Adrenal gland (tissue), 9 donors: ENCODE measurements at regions not wholly inside any gene's neighbourhood (a gene's known extent, or its start where the extent isn't known, plus 50 kb on each side); places are given as distances from the start of the nearest gene placed in this dataset.

Source experiments
- DNase-seq, 7 donors: peaks; one replicate each; pipeline ENCODE4 v3.0.0-alpha.2; 2019 to 2020
- H3K27ac ChIP-seq, 5 donors: fragments of 200-600 bp; sonication (generic) in 4 of 5; 1 replicate in 3 of 5; 2 replicates in 2 of 5; pipeline versions ENCODE4 v1.5.1 to v1.8.0; 2016 to 2020; ENCODE audit warnings: mild to moderate bottlenecking in 1 of 5
- H3K27me3 ChIP-seq: fragments of 200-600 bp; 2 replicates; pipeline ENCODE4 v1.8.0; 2021
- H3K36me3 ChIP-seq, 2 donors: fragments of 200-600 bp; replicated peaks in 1 of 2; 1 replicate in 1 of 2; 2 replicates in 1 of 2; pipeline versions ENCODE4 v1.5.1 to v1.8.0; 2018 to 2022
- H3K4me1 ChIP-seq, 2 donors: fragments of 200-600 bp; replicated peaks in 1 of 2; 1 replicate in 1 of 2; 2 replicates in 1 of 2; pipeline versions ENCODE4 v1.5.1 to v1.8.0; 2018 to 2021
- H3K4me3 ChIP-seq, 4 donors: fragments of 200-600 bp; sonication (generic) in 3 of 4; one replicate each; pipeline ENCODE4 v1.5.1; 2016 to 2018
- H3K9me3 ChIP-seq, 3 donors: fragments of 200-600 bp; sonication (generic) in 1 of 3; replicated peaks in 1 of 3; 1 replicate in 2 of 3; 2 replicates in 1 of 3; pipeline versions ENCODE4 v1.5.1 to v1.8.0; 2016 to 2021
- CTCF ChIP-seq, 6 experiments: fragments of 450-650 bp in 4 of 6; fragments of 200-600 bp in 2 of 6; sonication (generic) in 1 of 6; IDR thresholded peaks; 1 replicate in 5 of 6; 2 replicates in 1 of 6; pipeline versions ENCODE4 v1.5.1 to v1.8.0; 2016 to 2021; ENCODE audit warnings: antibody characterized with exemption in 6 of 6, mild to moderate bottlenecking in 2 of 6, moderate library complexity in 1 of 6
- POLR2A ChIP-seq, 2 donors: fragments of 450-650 bp; IDR thresholded peaks; one replicate each; pipeline ENCODE4 v1.6.1; 2017; ENCODE audit warnings: antibody characterized with exemption in 2 of 2, mild to moderate bottlenecking in 2 of 2, moderate library complexity in 1 of 2
- WGBS, 4 donors: extraction: QIAGEN DNeasy Blood & Tissue Kit in 2 of 4; methylation state at CpG; one replicate each; pipeline versions ENCODE4 v1.1.5 to v1.1.7; 2013 to 2017; 5-methylcytosine and 5-hydroxymethylcytosine counted together
- intact Hi-C, 2 donors: fragments of 100-400 bp; cut with DNase I; formaldehyde crosslinking; loops; one replicate each; pipeline versions ENCODE4 v1.14.1 to v1.15.0; 2022 to 2023
- donor health status: healthy with polysubstance abuse.
- donor health status: Bipolar disorder and iron deficiency.
- donor health status: DM: yes; HTN: yes; CAD: no.
- donor health status: DM: no; HTN: no; CAD: no.
- donor health status: DM: no; HTN: no; CAD: no.

- no peaks in the 10 kb centered on the region for H3K9me3 ChIP-seq
- no peaks in the 10 kb centered on the region for H3K36me3 ChIP-seq
- no peak for DNase-seq
- peaks cover 0 to 3% of the 10 kb centered on the region in 2 donors for H3K4me1 ChIP-seq
- intact Hi-C loops, result no loop called here
- H3K27me3 ChIP-seq, result no peaks in the 10 kb centered on the region
- 75 to 83% (median 80%) methylated on average over 7 of the region's 7 CpGs for WGBS, 4 donors
- no peak overlapping the region for H3K27ac ChIP-seq
- H3K4me3 ChIP-seq, result no peak overlapping the region
- TF ChIP-seq CTCF (IDR thresholded peaks at IDR 0.05) (no peak), POLR2A (IDR thresholded peaks at IDR 0.05) (no peak)
Measured at GRCh38 chr7:51665045-51665780, 348.6 kb upstream of the COBL start.

- DNase-seq, result no peak
- Histone ChIP-seq H3K9me3 (no peaks in the 10 kb centered on the region), H3K4me3 (no peak overlapping the region), H3K36me3 (no peaks in the 10 kb centered on the region), H3K4me1 (no peaks in the 10 kb centered on the region), H3K27me3 (no peaks in the 10 kb centered on the region), H3K27ac (no peak overlapping the region)
- 88 to 94% (median 92%) methylated on average over 7 of the region's 7 CpGs for WGBS, 4 donors
- TF ChIP-seq CTCF (IDR thresholded peaks at IDR 0.05) (no peak), POLR2A (IDR thresholded peaks at IDR 0.05) (no peak)
- intact Hi-C loops, result no loop called here
Measured at GRCh38 chr7:51660516-51660915, 343.9 kb upstream of the COBL start.

- Histone ChIP-seq H3K4me1 (no peaks in the 10 kb centered on the region), H3K36me3 (no peaks in the 10 kb centered on the region), H3K4me3 (no peak overlapping the region), H3K27ac (no peak overlapping the region), H3K27me3 (no peaks in the 10 kb centered on the region), H3K9me3 (no peaks in the 10 kb centered on the region)
- no peak for DNase-seq
- no peak for TF ChIP-seq CTCF (IDR thresholded peaks at IDR 0.05)
- TF ChIP-seq POLR2A (IDR thresholded peaks at IDR 0.05), result no peak
- 69 to 96% (median 89%) methylated on average over 4 to 6 of the region's 6 CpGs for WGBS, 4 donors
- intact Hi-C loops, result no loop called here
Measured at GRCh38 chr7:51658684-51659083, 342.1 kb upstream of the COBL start.

GRCh38 chr7:51647931-51648351 lies 331.3 kb upstream of the COBL start:
- Histone ChIP-seq H3K36me3 (no peaks in the 10 kb centered on the region), H3K4me3 (peak overlapping the region in 1 of 4 donors; percentile 27), H3K27ac (peak overlapping the region in 3 of 5 donors; percentile 5 to 54 (median 36)), H3K9me3 (no peaks in the 10 kb centered on the region), H3K27me3 (no peaks in the 10 kb centered on the region), H3K4me1 (peaks cover 5 to 9% of the 10 kb centered on the region in 2 donors)
- intact Hi-C loops, result no loop called here
- DNase-seq, result peak; percentile 42 to 94 (median 90)
- TF ChIP-seq POLR2A (IDR thresholded peaks at IDR 0.05) (no peak), CTCF (IDR thresholded peaks at IDR 0.05) (no peak)
- WGBS, 4 donors, result 16 to 18% (median 17%) methylated on average over 11 to 14 of the region's 14 CpGs
